ENCODE measurements at regions not wholly inside any gene's neighbourhood (a gene's known extent, or its start where the extent isn't known, plus 50 kb on each side); places are given as distances from the start of the nearest gene placed in this dataset.

- TF ChIP-seq, protein P1, sequence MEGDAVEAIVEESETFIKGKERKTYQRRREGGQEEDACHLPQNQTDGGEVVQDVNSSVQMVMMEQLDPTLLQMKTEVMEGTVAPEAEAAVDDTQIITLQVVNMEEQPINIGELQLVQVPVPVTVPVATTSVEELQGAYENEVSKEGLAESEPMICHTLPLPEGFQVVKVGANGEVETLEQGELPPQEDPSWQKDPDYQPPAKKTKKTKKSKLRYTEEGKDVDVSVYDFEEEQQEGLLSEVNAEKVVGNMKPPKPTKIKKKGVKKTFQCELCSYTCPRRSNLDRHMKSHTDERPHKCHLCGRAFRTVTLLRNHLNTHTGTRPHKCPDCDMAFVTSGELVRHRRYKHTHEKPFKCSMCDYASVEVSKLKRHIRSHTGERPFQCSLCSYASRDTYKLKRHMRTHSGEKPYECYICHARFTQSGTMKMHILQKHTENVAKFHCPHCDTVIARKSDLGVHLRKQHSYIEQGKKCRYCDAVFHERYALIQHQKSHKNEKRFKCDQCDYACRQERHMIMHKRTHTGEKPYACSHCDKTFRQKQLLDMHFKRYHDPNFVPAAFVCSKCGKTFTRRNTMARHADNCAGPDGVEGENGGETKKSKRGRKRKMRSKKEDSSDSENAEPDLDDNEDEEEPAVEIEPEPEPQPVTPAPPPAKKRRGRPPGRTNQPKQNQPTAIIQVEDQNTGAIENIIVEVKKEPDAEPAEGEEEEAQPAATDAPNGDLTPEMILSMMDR (IDR thresholded peaks at IDR 0.05 in 4 of 5, conservative IDR thresholded peaks at IDR 0.05 in 1 of 5): no peak
- no peak for TF ChIP-seq POLR2A (IDR thresholded peaks at IDR 0.05)
Measured at GRCh38 chr5:155254399-155254798, 240.8 kb downstream of the KIF4B start.

Data from gastrocnemius medialis (tissue), 4 donors.